ENCODE measurements at regions not wholly inside any gene's neighbourhood (a gene's known extent, or its start where the extent isn't known, plus 50 kb on each side); places are given as distances from the start of the nearest gene placed in this dataset.
"Not testable (repeated sequence)": the region's sequence is repeated elsewhere in the genome, so short reads cannot be mapped to it uniquely, and the experiment has no call there.

GRCh38 chr15:69675731-69676130, 223.1 kb downstream of the RPLP1 start:
- H3K4me3 ChIP-seq (ENCODE audit: low read depth, low read length) = no peak overlapping the region
- no peak for DNase-seq (ENCODE audit: low read depth)
- no peak for TF ChIP-seq CTCF (IDR thresholded peaks at IDR 0.05; ENCODE audit: insufficient read depth, low read length)

GRCh38 chr15:69677403-69677802, 224.8 kb downstream of the RPLP1 start:
- no peak for DNase-seq (ENCODE audit: low read depth)
- no peak for TF ChIP-seq CTCF (IDR thresholded peaks at IDR 0.05; ENCODE audit: insufficient read depth, low read length)
- H3K4me3 ChIP-seq (ENCODE audit: low read depth, low read length) = no peak overlapping the region

GRCh38 chr15:69679623-69680228, 227.1 kb downstream of the RPLP1 start:
- no peak overlapping the region for H3K4me3 ChIP-seq (ENCODE audit: low read depth, low read length)
- DNase-seq (ENCODE audit: low read depth) = no peak
- no peak for TF ChIP-seq CTCF (IDR thresholded peaks at IDR 0.05; ENCODE audit: insufficient read depth, low read length)

GRCh38 chr15:69684823-69685222, 232.2 kb downstream of the RPLP1 start:
- not testable (repeated sequence) for DNase-seq (ENCODE audit: low read depth); H3K4me3 ChIP-seq (ENCODE audit: low read depth, low read length)

- DNase-seq (ENCODE audit: low read depth) = no peak
- no peak overlapping the region for H3K4me3 ChIP-seq (ENCODE audit: low read depth, low read length)
- TF ChIP-seq CTCF (IDR thresholded peaks at IDR 0.05; ENCODE audit: insufficient read depth, low read length) = no peak
Measured at GRCh38 chr15:69685512-69686452, 233.2 kb downstream of the RPLP1 start.

- no peak overlapping the region for H3K4me3 ChIP-seq (ENCODE audit: low read depth, low read length)
- no peak for DNase-seq (ENCODE audit: low read depth)
- no peak for TF ChIP-seq CTCF (IDR thresholded peaks at IDR 0.05; ENCODE audit: insufficient read depth, low read length)
Measured at GRCh38 chr15:69686626-69687025, 234.0 kb downstream of the RPLP1 start.

- TF ChIP-seq CTCF (IDR thresholded peaks at IDR 0.05; ENCODE audit: insufficient read depth, low read length) = no peak
- DNase-seq (ENCODE audit: low read depth) = no peak
- H3K4me3 ChIP-seq (ENCODE audit: low read depth, low read length) = no peak overlapping the region
Measured at GRCh38 chr15:69689133-69689532, 236.5 kb downstream of the RPLP1 start.
